Fibroblast of lung (primary cell): ENCODE measurements at regions not wholly inside any gene's neighbourhood (a gene's known extent, or its start where the extent isn't known, plus 50 kb on each side); places are given as distances from the start of the nearest gene placed in this dataset.

Source experiments
- EZH2 ChIP-seq: IDR thresholded peaks from 2 replicates; pipeline ENCODE4 v1.5.1; 2012; ENCODE audit warnings: low read length, control low read depth, mild to moderate bottlenecking; ENCODE audit errors: missing control alignments
- TF ChIP-seq, protein P1 (sequence below), 2 donors: IDR thresholded peaks in 1 of 2; conservative IDR thresholded peaks in 1 of 2; 1 replicate in 1 of 2; 2 replicates in 1 of 2; pipeline ENCODE4 v1.5.1; 2011 to 2012; ENCODE audit warnings: low read length in 2 of 2, control low read depth in 1 of 2, inconsistent platforms in 1 of 2, low read depth in 1 of 2, mild to moderate bottlenecking in 1 of 2

DNA sequence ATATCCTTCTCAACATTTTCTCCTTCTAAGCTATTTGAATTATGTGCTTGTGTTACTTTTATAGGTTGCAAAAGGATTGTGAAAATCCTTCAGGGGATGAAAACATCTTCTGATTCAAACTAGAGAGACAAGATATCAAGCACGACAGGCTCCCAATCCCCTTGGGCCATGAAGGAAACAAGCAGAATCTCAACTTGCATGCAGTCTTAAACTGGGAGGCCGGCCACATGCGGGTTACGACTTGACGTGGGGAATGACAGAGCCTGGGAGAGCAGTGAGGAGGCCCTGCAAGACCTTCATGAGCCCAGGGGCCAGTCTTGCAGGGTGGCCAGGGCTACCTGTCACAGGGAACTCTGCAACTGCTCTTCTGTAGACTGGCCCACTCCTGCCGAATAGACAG, 94.4 kb downstream of the SCN11A start:
- no peak for TF ChIP-seq EZH2
- TF ChIP-seq, protein P1, sequence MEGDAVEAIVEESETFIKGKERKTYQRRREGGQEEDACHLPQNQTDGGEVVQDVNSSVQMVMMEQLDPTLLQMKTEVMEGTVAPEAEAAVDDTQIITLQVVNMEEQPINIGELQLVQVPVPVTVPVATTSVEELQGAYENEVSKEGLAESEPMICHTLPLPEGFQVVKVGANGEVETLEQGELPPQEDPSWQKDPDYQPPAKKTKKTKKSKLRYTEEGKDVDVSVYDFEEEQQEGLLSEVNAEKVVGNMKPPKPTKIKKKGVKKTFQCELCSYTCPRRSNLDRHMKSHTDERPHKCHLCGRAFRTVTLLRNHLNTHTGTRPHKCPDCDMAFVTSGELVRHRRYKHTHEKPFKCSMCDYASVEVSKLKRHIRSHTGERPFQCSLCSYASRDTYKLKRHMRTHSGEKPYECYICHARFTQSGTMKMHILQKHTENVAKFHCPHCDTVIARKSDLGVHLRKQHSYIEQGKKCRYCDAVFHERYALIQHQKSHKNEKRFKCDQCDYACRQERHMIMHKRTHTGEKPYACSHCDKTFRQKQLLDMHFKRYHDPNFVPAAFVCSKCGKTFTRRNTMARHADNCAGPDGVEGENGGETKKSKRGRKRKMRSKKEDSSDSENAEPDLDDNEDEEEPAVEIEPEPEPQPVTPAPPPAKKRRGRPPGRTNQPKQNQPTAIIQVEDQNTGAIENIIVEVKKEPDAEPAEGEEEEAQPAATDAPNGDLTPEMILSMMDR (conservative IDR thresholded peaks at IDR 0.05 in 1 of 2, IDR thresholded peaks at IDR 0.05 in 1 of 2; ENCODE audit: low read depth in 1 of 2, low read length in 2 of 2), result no peak
